M059J (cell line): ENCODE measurements at regions not wholly inside any gene's neighbourhood (a gene's known extent, or its start where the extent isn't known, plus 50 kb on each side); places are given as distances from the start of the nearest gene placed in this dataset.

Experiments used
- DNase-seq: peaks from one replicate; pipeline ENCODE4 v3.0.0-alpha.2; 2012; ENCODE audit warnings: low read depth

- no peak for DNase-seq
Measured at GRCh38 chr12:46451276-46452021, 78.9 kb upstream of the SLC38A2 start.

- peak; percentile 55 for DNase-seq
Measured at GRCh38 chr12:46450279-46450748, 77.7 kb upstream of the SLC38A2 start.

DNA sequence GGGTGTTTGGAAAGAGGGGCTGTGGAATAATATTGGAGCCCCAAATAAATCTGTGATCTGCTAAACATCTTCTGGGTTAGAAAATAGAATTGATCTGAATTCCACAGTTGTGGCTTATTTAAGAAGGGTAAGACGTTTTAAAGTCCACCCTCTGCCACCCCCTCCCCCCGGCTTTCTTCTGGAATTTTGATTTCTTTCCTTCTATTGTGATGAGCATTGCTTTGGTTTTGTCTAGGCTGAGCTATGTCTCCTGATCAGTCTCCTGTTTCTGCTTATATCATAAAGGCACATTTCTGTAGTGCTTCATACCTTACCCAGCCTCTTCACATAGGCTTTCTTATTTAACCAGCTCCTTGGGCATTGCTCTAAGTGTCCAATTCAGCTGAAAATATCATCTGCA lies 77.3 kb upstream of the SLC38A2 start:
- DNase-seq = no peak

DNA sequence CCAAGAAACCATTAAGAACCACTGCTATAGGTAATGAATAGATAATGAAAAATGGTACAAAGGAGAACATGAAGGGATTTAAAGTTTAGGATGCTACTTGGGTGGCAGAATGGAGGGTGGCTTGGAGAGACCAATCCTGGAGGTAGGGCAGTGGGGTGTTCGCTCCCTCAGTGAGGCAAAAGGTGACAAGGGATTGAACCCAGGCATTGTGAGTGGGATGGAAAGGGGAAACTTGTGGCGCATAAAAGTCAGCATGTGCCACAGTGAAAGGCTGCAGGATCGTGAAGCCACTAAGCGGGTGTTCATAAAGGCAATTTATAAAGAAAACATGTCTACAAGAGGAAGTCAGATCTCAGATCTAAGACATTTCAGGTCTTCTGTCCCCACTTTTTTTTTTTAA lies 76.7 kb upstream of the SLC38A2 start:
- no peak for DNase-seq

DNA sequence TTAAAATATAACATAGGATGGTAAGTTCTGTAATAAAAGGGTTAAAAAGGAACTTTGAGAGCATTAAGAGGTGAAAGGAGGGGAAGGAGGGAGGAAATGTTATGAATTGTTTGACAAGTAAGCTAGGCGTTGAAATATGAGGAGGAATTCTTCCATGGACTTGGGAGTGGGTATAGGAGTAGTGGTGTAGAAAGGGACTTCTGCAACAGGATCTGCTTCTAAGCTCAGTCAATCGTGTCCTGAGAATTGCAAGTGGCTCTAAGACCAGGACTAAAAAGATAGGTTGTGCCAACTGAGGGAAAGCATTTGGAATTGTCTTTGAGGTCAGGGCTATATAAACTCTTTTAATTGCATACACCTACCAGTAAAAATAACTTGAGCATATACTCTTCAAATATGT lies 74.1 kb upstream of the SLC38A2 start:
- DNase-seq = no peak

GRCh38 chr12:46445551-46446235 lies 73.1 kb upstream of the SLC38A2 start:
- no peak for DNase-seq

- no peak for DNase-seq
Measured at GRCh38 chr12:46445093-46445492, 72.5 kb upstream of the SLC38A2 start.

DNA sequence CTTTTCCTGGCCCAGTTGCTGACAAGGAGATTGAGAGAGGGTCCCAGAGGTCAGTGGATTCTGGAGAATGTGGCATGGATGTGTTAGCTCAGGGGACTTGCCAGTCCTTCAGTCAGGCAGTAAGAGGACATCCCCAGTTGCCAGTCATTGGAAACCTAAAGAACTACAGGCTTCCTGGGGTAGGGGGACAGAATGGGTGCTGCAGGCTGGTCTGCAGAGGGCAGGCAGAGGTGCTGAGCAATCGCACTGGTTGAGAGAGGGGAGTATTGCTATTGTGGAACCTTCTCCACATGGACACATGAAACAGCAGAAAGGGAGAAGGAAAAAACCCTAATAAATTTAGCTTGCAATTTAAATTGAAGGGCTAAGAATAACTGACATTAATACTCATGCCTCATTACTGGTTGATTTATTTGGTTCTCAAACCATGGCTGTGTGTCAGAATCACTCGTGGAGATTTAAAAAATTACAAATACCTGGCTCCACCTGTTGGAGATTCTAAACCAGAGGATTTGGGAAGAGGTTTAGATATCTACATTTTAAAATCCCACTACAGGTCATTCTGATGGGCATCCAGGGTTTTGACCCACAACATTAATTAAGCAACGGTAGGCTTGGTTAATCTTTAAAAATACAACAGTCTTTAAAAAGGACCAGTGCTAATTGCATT lies 71.2 kb upstream of the SLC38A2 start:
- no peak for DNase-seq

DNA sequence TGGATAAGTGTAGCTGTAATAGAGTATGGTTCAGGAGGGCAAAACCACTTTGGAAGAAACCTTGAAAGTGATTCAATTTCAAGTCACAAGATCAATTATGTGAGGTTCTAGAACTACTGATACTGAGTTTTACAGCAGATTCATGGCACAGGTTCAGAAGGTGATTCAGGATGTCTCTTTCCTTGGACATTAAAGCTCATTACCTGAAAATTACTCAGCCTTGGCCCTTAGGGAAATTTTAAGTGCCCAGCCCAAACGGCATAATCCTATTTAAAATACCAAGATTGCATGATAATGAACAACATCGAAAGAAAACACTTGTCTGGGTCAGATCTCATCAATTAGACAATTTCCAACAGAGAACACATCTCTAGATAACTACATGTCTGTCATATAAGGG lies 70.2 kb upstream of the SLC38A2 start:
- peak; percentile 66 for DNase-seq

- DNase-seq = peak; percentile 79
Measured at GRCh38 chr12:46442239-46442638, 69.7 kb upstream of the SLC38A2 start.

DNA sequence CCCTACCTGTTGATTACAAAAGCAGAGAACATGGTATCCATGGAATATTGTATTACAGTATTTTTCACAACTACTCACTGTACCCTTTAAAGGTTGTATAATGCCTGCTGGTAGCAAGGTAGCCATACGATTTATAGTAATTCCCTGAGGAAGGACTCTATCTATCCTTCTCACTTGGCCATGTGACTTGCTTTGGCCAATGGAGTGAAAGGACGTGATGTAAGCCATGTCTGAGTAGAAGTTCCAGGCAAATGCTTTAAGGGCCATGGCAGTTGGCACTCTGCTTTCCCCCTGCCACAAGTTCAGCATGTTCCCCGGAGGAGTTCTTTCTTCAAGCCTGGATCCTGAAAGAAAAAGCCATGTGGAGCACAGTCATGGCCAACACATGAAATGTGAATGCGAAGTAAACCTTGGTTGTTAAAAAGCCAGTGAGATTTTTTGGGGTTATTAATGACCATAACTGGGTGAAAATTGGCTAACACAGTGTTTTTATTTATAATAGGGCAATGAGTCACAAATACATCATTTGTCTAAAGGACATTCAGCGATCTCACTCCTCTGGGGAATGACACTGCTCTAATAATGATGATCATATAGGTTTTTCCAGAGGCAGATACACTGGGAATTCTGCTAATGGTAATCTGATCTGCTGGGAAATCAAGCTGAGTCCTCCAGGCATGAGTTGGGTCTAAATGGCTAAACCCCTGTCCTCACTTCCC lies 67.4 kb upstream of the SLC38A2 start:
- peak; percentile 64 for DNase-seq

DNA sequence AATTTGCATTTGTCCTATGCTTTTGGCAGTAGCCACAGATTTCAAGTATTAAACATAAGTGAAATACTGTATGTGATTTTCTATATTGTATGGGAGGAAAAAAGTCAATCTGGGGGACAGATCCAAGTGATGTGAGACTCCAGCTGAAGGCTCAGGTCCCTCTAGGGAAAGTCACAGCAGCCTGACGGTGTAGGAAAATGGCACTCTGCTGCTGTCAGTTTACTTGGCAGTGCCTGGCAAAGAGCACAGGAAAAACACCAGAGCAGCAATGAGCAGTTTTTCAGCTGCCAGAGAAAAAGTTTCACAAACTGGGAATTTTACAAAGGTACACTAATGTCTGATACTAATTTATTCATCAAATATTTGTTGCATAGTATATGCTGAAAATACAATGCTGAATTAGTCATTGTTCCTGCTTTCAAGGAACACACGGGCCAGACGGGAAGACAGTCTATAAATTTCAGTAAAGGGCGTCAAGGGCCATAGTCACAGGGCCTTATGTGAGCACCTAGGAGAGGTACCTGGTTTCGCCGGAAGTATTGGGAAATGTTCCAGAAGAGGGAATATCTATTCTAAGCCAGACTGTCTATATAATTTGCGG lies 66.2 kb upstream of the SLC38A2 start:
- no peak for DNase-seq

DNA sequence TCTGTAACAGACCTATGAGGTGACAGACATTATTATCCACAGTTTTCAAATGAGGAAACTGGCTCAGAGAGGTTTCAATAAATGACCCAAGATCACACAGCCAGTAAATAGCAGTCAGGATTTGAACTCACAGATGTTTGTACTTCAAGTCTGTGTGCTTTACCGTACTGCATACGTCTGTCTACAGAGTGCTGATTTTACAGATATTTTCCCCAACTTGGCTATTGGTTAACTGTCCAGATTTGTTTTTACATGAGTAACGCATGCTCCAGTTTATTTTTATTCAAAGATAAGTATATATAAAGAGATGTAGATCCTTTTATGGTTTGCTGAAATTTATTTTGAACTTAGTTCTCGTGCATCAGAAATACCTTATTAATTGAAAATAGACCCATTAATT lies 65.7 kb upstream of the SLC38A2 start:
- no peak for DNase-seq

DNA sequence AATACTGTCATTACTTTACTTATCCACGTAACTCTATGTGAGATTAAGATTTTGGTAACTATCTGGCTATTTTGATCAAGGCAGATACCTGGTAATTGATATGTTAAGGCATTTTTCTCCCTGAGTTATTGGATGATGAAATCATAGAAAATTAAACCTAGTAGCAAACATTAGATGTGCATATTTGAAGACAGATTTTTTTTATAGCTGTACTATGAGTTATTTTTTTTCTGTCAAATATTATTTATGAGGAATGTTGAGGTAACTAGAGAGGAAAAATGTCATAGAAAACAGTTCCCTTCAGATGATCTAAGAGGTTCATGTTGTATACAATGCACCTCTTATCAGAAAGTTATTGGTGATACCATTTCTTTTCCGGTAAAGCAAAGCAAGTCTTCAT lies 64.9 kb upstream of the SLC38A2 start:
- no peak for DNase-seq

GRCh38 chr12:46436747-46437146 lies 64.2 kb upstream of the SLC38A2 start:
- DNase-seq = no peak

GRCh38 chr12:46435625-46436024 lies 63.1 kb upstream of the SLC38A2 start:
- no peak for DNase-seq

DNA sequence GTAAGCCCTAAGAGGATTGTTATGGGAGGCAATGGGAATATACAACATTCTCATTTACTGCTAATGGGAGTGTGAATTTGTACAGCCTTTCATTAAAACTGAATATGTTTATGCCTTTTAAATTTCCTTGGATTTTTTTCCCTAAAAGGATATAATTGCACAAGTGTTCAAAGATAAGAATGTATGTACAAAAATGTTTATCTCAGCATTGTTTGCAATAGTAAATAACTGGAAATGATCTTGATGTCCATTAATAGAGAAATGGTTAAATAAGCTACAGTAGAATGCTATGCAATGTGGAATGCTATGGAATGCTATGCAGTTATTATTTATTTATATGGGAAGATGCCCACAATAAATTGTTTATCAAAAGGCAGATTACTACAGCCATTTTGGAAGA lies 62.5 kb upstream of the SLC38A2 start:
- DNase-seq = no peak

- DNase-seq = no peak
Measured at GRCh38 chr12:46433829-46434228, 61.3 kb upstream of the SLC38A2 start.

GRCh38 chr12:46432325-46432724 lies 59.8 kb upstream of the SLC38A2 start:
- no peak for DNase-seq

DNA sequence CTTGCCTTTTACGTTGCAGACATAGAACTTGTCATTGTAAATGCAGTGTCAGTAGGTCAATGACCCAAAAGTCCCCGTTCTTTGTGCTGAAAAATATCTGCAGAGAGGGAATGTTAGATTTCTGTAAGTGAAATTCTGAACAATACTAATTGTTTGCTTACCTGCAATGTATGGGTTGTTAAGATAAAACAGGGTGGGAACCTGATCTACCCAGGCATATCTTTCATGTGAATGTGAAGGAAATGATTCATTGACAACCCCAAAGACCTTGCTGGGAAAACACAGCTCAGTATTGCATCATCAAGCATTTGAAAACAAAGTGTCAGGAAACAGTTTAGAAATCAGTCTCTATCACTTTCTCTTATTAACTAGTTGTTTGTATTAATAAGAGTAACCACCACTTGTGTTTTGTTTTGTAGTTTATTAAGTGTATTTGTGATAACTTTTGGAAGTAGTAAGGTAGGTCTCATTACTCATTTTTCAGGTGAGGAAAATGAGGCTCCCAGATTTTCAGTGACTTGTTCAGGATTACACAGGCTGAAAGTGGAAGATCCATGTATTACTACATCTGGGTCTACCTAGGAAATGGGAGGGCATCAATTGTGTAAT lies 57.9 kb upstream of the SLC38A2 start:
- DNase-seq = peak; percentile 89
